Activated CD4-positive, alpha-beta T cell treated with anti-CD3 and anti-CD28 coated beads for 24 hours (primary cell): ENCODE measurements at regions not wholly inside any gene's neighbourhood (a gene's known extent, or its start where the extent isn't known, plus 50 kb on each side); places are given as distances from the start of the nearest gene placed in this dataset.
"Not testable (repeated sequence)": the region's sequence is repeated elsewhere in the genome, so short reads cannot be mapped to it uniquely, and the experiment has no call there.

ENCODE experiments used
- DNase-seq, 2 donors: peaks; one replicate each; pipeline ENCODE4 v3.0.0-alpha.2; 2020; ENCODE audit warnings: low read depth in 2 of 2

- no peak for DNase-seq
These were observed 53.7 kb upstream of the SMIM15 start for GRCh38 chr5:61215996-61216395.

GRCh38 chr5:61216741-61217140 is 54.5 kb upstream of the SMIM15 start:
- no peak for DNase-seq

GRCh38 chr5:61217214-61217613 is 54.9 kb upstream of the SMIM15 start:
- no peak for DNase-seq

- DNase-seq: no peak
These were observed 66.0 kb upstream of the SMIM15 start for GRCh38 chr5:61228229-61228628.

GRCh38 chr5:61228691-61229280 is 66.5 kb upstream of the SMIM15 start:
- DNase-seq: no peak

GRCh38 chr5:61229416-61229815 is 67.1 kb upstream of the SMIM15 start:
- no peak for DNase-seq

- DNase-seq: no peak
These were observed 68.2 kb upstream of the SMIM15 start for GRCh38 chr5:61230492-61230891.

GRCh38 chr5:61231813-61232212 is 69.5 kb upstream of the SMIM15 start:
- no peak for DNase-seq

GRCh38 chr5:61232490-61233050 is 70.3 kb upstream of the SMIM15 start:
- no peak for DNase-seq

GRCh38 chr5:61234019-61234418 is 71.8 kb upstream of the SMIM15 start:
- DNase-seq: no peak

- not testable (repeated sequence) for DNase-seq
These were observed 74.4 kb upstream of the SMIM15 start for GRCh38 chr5:61236715-61237114.

- no peak for DNase-seq
These were observed 83.2 kb upstream of the SMIM15 start for GRCh38 chr5:61245486-61245885.

GRCh38 chr5:61245936-61246335 is 83.7 kb upstream of the SMIM15 start:
- no peak for DNase-seq

GRCh38 chr5:61246768-61247307 is 84.6 kb upstream of the SMIM15 start:
- DNase-seq: no peak

GRCh38 chr5:61251874-61252642 is 80.0 kb upstream of the ZSWIM6 start:
- DNase-seq: no peak

- no peak for DNase-seq
These were observed 79.5 kb upstream of the ZSWIM6 start for GRCh38 chr5:61252643-61252925.

- DNase-seq: no peak
These were observed 78.5 kb upstream of the ZSWIM6 start for GRCh38 chr5:61253547-61253946.

GRCh38 chr5:61254969-61255555 is 77.0 kb upstream of the ZSWIM6 start:
- no peak for DNase-seq

GRCh38 chr5:61256474-61256873 is 75.6 kb upstream of the ZSWIM6 start:
- DNase-seq: no peak

GRCh38 chr5:61257421-61257820 is 74.6 kb upstream of the ZSWIM6 start:
- DNase-seq: no peak

- no peak for DNase-seq
These were observed 70.9 kb upstream of the ZSWIM6 start for GRCh38 chr5:61261136-61261535.

GRCh38 chr5:61262080-61262479 is 70.0 kb upstream of the ZSWIM6 start:
- no peak for DNase-seq

GRCh38 chr5:61263072-61263471 is 69.0 kb upstream of the ZSWIM6 start:
- no peak for DNase-seq
